ENCODE measurements at regions not wholly inside any gene's neighbourhood (a gene's known extent, or its start where the extent isn't known, plus 50 kb on each side); places are given as distances from the start of the nearest gene placed in this dataset.

- H3K4me3 Mint-ChIP-seq (ENCODE audit: unreplicated experiment), result no peak overlapping the region
- H3K4me1 Mint-ChIP-seq (ENCODE audit: unreplicated experiment), result peaks cover 6% of the 10 kb centered on the region
- no peak for TF ChIP-seq CTCF (IDR thresholded peaks at IDR 0.05; ENCODE audit: unreplicated experiment)
- peaks cover 2% of the 10 kb centered on the region for H3K27me3 Mint-ChIP-seq (ENCODE audit: unreplicated experiment)
- H3K9me3 Mint-ChIP-seq (ENCODE audit: unreplicated experiment), result no peaks in the 10 kb centered on the region
- H3K27ac Mint-ChIP-seq (ENCODE audit: unreplicated experiment), result no peak overlapping the region
- no peak for DNase-seq (ENCODE audit: low spot score)
- H3K36me3 Mint-ChIP-seq (ENCODE audit: low read depth, unreplicated experiment), result no peaks in the 10 kb centered on the region
These were observed 240.8 kb downstream of the SNX10 start for GRCh38 chr7:26532471-26532870.

GRCh38 chr7:26533217-26533616 is 241.6 kb downstream of the SNX10 start:
- Mint-ChIP-seq H3K9me3 (ENCODE audit: unreplicated experiment) (no peaks in the 10 kb centered on the region), H3K36me3 (ENCODE audit: low read depth, unreplicated experiment) (no peaks in the 10 kb centered on the region), H3K27me3 (ENCODE audit: unreplicated experiment) (peaks cover 2% of the 10 kb centered on the region), H3K4me1 (ENCODE audit: unreplicated experiment) (peaks cover 3% of the 10 kb centered on the region), H3K27ac (ENCODE audit: unreplicated experiment) (no peak overlapping the region), H3K4me3 (ENCODE audit: unreplicated experiment) (no peak overlapping the region)
- no peak for DNase-seq (ENCODE audit: low spot score)
- TF ChIP-seq CTCF (IDR thresholded peaks at IDR 0.05; ENCODE audit: unreplicated experiment), result no peak

- no peak overlapping the region for H3K4me3 Mint-ChIP-seq (ENCODE audit: unreplicated experiment)
- no peaks in the 10 kb centered on the region for H3K36me3 Mint-ChIP-seq (ENCODE audit: low read depth, unreplicated experiment)
- peaks cover 2% of the 10 kb centered on the region for H3K27me3 Mint-ChIP-seq (ENCODE audit: unreplicated experiment)
- DNase-seq (ENCODE audit: low spot score), result no peak
- H3K9me3 Mint-ChIP-seq (ENCODE audit: unreplicated experiment), result no peaks in the 10 kb centered on the region
- peaks cover 3% of the 10 kb centered on the region for H3K4me1 Mint-ChIP-seq (ENCODE audit: unreplicated experiment)
- no peak for TF ChIP-seq CTCF (IDR thresholded peaks at IDR 0.05; ENCODE audit: unreplicated experiment)
- no peak overlapping the region for H3K27ac Mint-ChIP-seq (ENCODE audit: unreplicated experiment)
These were observed 243.2 kb downstream of the SNX10 start for GRCh38 chr7:26534649-26535482.

- no peak for TF ChIP-seq CTCF (IDR thresholded peaks at IDR 0.05; ENCODE audit: unreplicated experiment)
- Mint-ChIP-seq H3K27ac (ENCODE audit: unreplicated experiment) (no peak overlapping the region), H3K9me3 (ENCODE audit: unreplicated experiment) (no peaks in the 10 kb centered on the region), H3K36me3 (ENCODE audit: low read depth, unreplicated experiment) (no peaks in the 10 kb centered on the region), H3K4me1 (ENCODE audit: unreplicated experiment) (peaks cover 3% of the 10 kb centered on the region), H3K27me3 (ENCODE audit: unreplicated experiment) (peaks cover 2% of the 10 kb centered on the region), H3K4me3 (ENCODE audit: unreplicated experiment) (no peak overlapping the region)
- no peak for DNase-seq (ENCODE audit: low spot score)
These were observed 243.9 kb downstream of the SNX10 start for GRCh38 chr7:26535483-26536007.

GRCh38 chr7:26538216-26538615 is 246.6 kb downstream of the SNX10 start:
- TF ChIP-seq CTCF (IDR thresholded peaks at IDR 0.05; ENCODE audit: unreplicated experiment), result no peak
- Mint-ChIP-seq H3K9me3 (ENCODE audit: unreplicated experiment) (no peaks in the 10 kb centered on the region), H3K27me3 (ENCODE audit: unreplicated experiment) (peaks cover 2% of the 10 kb centered on the region), H3K36me3 (ENCODE audit: low read depth, unreplicated experiment) (no peaks in the 10 kb centered on the region), H3K27ac (ENCODE audit: unreplicated experiment) (no peak overlapping the region), H3K4me3 (ENCODE audit: unreplicated experiment) (no peak overlapping the region), H3K4me1 (ENCODE audit: unreplicated experiment) (peaks cover 3% of the 10 kb centered on the region)
- DNase-seq (ENCODE audit: low spot score), result no peak

Measured in endothelial cell (in vitro differentiated cells).